ENCODE measurements at regions not wholly inside any gene's neighbourhood (a gene's known extent, or its start where the extent isn't known, plus 50 kb on each side); places are given as distances from the start of the nearest gene placed in this dataset.

GRCh38 chr4:132991111-132991510 lies 158.0 kb upstream of the PCDH10 start:
- DNase-seq = no peak
- no peaks in the 10 kb centered on the region for H3K27me3 Mint-ChIP-seq (ENCODE audit: low read depth)
- no peak for ATAC-seq
- POLR2A ChIA-PET = no interaction called here
- CTCF ChIA-PET = no interaction called here
- no peak overlapping the region for H3K27ac Mint-ChIP-seq
- H3K4me1 Mint-ChIP-seq (ENCODE audit: low read depth) = no peaks in the 10 kb centered on the region
- no peak overlapping the region for H3K4me3 Mint-ChIP-seq
- H3K36me3 Mint-ChIP-seq (ENCODE audit: low read depth) = no peaks in the 10 kb centered on the region
- no peaks in the 10 kb centered on the region for H3K9me3 Mint-ChIP-seq (ENCODE audit: insufficient read depth)

GRCh38 chr4:132992686-132993085 lies 156.4 kb upstream of the PCDH10 start:
- no peak overlapping the region for H3K27ac Mint-ChIP-seq
- CTCF ChIA-PET = no interaction called here

GRCh38 chr4:132998585-132999230 lies 150.4 kb upstream of the PCDH10 start:
- ChIA-PET CTCF (no interaction called here), POLR2A (no interaction called here)
- Mint-ChIP-seq H3K27me3 (ENCODE audit: low read depth) (no peaks in the 10 kb centered on the region), H3K4me3 (no peak overlapping the region), H3K9me3 (ENCODE audit: insufficient read depth) (no peaks in the 10 kb centered on the region), H3K36me3 (ENCODE audit: low read depth) (no peaks in the 10 kb centered on the region), H3K27ac (no peak overlapping the region), H3K4me1 (ENCODE audit: low read depth) (no peaks in the 10 kb centered on the region)
- DNase-seq = no peak
- ATAC-seq = no peak

More at GRCh38 chr4:132992686-132993085, 156.4 kb upstream of the PCDH10 start:
- ATAC-seq = no peak
- Mint-ChIP-seq H3K9me3 (ENCODE audit: insufficient read depth) (no peaks in the 10 kb centered on the region), H3K4me3 (no peak overlapping the region), H3K36me3 (ENCODE audit: low read depth) (no peaks in the 10 kb centered on the region), H3K4me1 (ENCODE audit: low read depth) (no peaks in the 10 kb centered on the region), H3K27me3 (ENCODE audit: low read depth) (no peaks in the 10 kb centered on the region)
- POLR2A ChIA-PET = no interaction called here
- no peak for DNase-seq

GRCh38 chr4:133000012-133000411 lies 149.1 kb upstream of the PCDH10 start:
- H3K4me3 Mint-ChIP-seq = no peak overlapping the region
- H3K36me3 Mint-ChIP-seq (ENCODE audit: low read depth) = no peaks in the 10 kb centered on the region
- H3K4me1 Mint-ChIP-seq (ENCODE audit: low read depth) = no peaks in the 10 kb centered on the region
- H3K27ac Mint-ChIP-seq = no peak overlapping the region
- ATAC-seq = no peak
- POLR2A ChIA-PET = no interaction called here
- DNase-seq = no peak
- CTCF ChIA-PET = no interaction called here
- no peaks in the 10 kb centered on the region for H3K27me3 Mint-ChIP-seq (ENCODE audit: low read depth)
- H3K9me3 Mint-ChIP-seq (ENCODE audit: insufficient read depth) = no peaks in the 10 kb centered on the region

- H3K9me3 Mint-ChIP-seq (ENCODE audit: insufficient read depth) = peaks cover 9% of the 10 kb centered on the region
- POLR2A ChIA-PET = no interaction called here
- no peak overlapping the region for H3K27ac Mint-ChIP-seq
- H3K27me3 Mint-ChIP-seq (ENCODE audit: low read depth) = no peaks in the 10 kb centered on the region
- H3K4me3 Mint-ChIP-seq = no peak overlapping the region
- CTCF ChIA-PET = no interaction called here
- no peak for DNase-seq
- H3K36me3 Mint-ChIP-seq (ENCODE audit: low read depth) = no peaks in the 10 kb centered on the region
- no peaks in the 10 kb centered on the region for H3K4me1 Mint-ChIP-seq (ENCODE audit: low read depth)
- no peak for ATAC-seq
These were observed 145.9 kb upstream of the PCDH10 start for GRCh38 chr4:133003169-133003568.

- CTCF ChIA-PET = no interaction called here
- H3K9me3 Mint-ChIP-seq (ENCODE audit: insufficient read depth) = no peaks in the 10 kb centered on the region
- no peak overlapping the region for H3K27ac Mint-ChIP-seq
- no peaks in the 10 kb centered on the region for H3K36me3 Mint-ChIP-seq (ENCODE audit: low read depth)
- no peak for ATAC-seq
- no peak for DNase-seq
- H3K27me3 Mint-ChIP-seq (ENCODE audit: low read depth) = no peaks in the 10 kb centered on the region
- no peaks in the 10 kb centered on the region for H3K4me1 Mint-ChIP-seq (ENCODE audit: low read depth)
- POLR2A ChIA-PET = no interaction called here
- H3K4me3 Mint-ChIP-seq = no peak overlapping the region
These were observed 134.5 kb upstream of the PCDH10 start for GRCh38 chr4:133014473-133015135.

- ATAC-seq = no peak
- H3K4me3 Mint-ChIP-seq = no peak overlapping the region
- no peaks in the 10 kb centered on the region for H3K36me3 Mint-ChIP-seq (ENCODE audit: low read depth)
- DNase-seq = no peak
- ChIA-PET CTCF (no interaction called here), POLR2A (no interaction called here)
- H3K27ac Mint-ChIP-seq = no peak overlapping the region
- H3K9me3 Mint-ChIP-seq (ENCODE audit: insufficient read depth) = peaks cover 3% of the 10 kb centered on the region
- H3K27me3 Mint-ChIP-seq (ENCODE audit: low read depth) = no peaks in the 10 kb centered on the region
- H3K4me1 Mint-ChIP-seq (ENCODE audit: low read depth) = no peaks in the 10 kb centered on the region
These were observed 103.8 kb upstream of the PCDH10 start for GRCh38 chr4:133045288-133045687.

- Mint-ChIP-seq H3K36me3 (ENCODE audit: low read depth) (no peaks in the 10 kb centered on the region), H3K27me3 (ENCODE audit: low read depth) (no peaks in the 10 kb centered on the region), H3K9me3 (ENCODE audit: insufficient read depth) (peaks cover 3% of the 10 kb centered on the region), H3K27ac (no peak overlapping the region), H3K4me1 (ENCODE audit: low read depth) (no peaks in the 10 kb centered on the region), H3K4me3 (no peak overlapping the region)
- ATAC-seq = no peak
- DNase-seq = no peak
- ChIA-PET POLR2A (no interaction called here), CTCF (no interaction called here)
These were observed 102.9 kb upstream of the PCDH10 start for GRCh38 chr4:133046156-133046555.

GRCh38 chr4:133058701-133059100 lies 90.4 kb upstream of the PCDH10 start:
- no peaks in the 10 kb centered on the region for H3K36me3 Mint-ChIP-seq (ENCODE audit: low read depth)
- no peak overlapping the region for H3K4me3 Mint-ChIP-seq
- no peaks in the 10 kb centered on the region for H3K27me3 Mint-ChIP-seq (ENCODE audit: low read depth)
- ChIA-PET POLR2A (no interaction called here), CTCF (no interaction called here)
- H3K27ac Mint-ChIP-seq = no peak overlapping the region
- DNase-seq (no peak), ATAC-seq (no peak)
- no peaks in the 10 kb centered on the region for H3K4me1 Mint-ChIP-seq (ENCODE audit: low read depth)
- no peaks in the 10 kb centered on the region for H3K9me3 Mint-ChIP-seq (ENCODE audit: insufficient read depth)

- Mint-ChIP-seq H3K27ac (no peak overlapping the region), H3K4me1 (ENCODE audit: low read depth) (no peaks in the 10 kb centered on the region), H3K27me3 (ENCODE audit: low read depth) (no peaks in the 10 kb centered on the region), H3K36me3 (ENCODE audit: low read depth) (no peaks in the 10 kb centered on the region), H3K9me3 (ENCODE audit: insufficient read depth) (no peaks in the 10 kb centered on the region), H3K4me3 (no peak overlapping the region)
- ChIA-PET CTCF (no interaction called here), POLR2A (no interaction called here)
- no peak for DNase-seq
- no peak for ATAC-seq
These were observed 90.0 kb upstream of the PCDH10 start for GRCh38 chr4:133059117-133059516.

GRCh38 chr4:133062851-133063250 lies 86.2 kb upstream of the PCDH10 start:
- no peak overlapping the region for H3K27ac Mint-ChIP-seq

GRCh38 chr4:133068083-133068482 lies 81.0 kb upstream of the PCDH10 start:
- no peaks in the 10 kb centered on the region for H3K36me3 Mint-ChIP-seq (ENCODE audit: low read depth)
- no peaks in the 10 kb centered on the region for H3K4me1 Mint-ChIP-seq (ENCODE audit: low read depth)
- ChIA-PET CTCF (no interaction called here), POLR2A (no interaction called here)
- H3K4me3 Mint-ChIP-seq = no peak overlapping the region
- H3K9me3 Mint-ChIP-seq (ENCODE audit: insufficient read depth) = peaks cover 21% of the 10 kb centered on the region
- H3K27ac Mint-ChIP-seq = no peak overlapping the region
- no peaks in the 10 kb centered on the region for H3K27me3 Mint-ChIP-seq (ENCODE audit: low read depth)
- DNase-seq = no peak
- no peak for ATAC-seq

More at GRCh38 chr4:133062851-133063250, 86.2 kb upstream of the PCDH10 start:
- POLR2A ChIA-PET = no interaction called here
- H3K36me3 Mint-ChIP-seq (ENCODE audit: low read depth) = no peaks in the 10 kb centered on the region
- peaks cover 13% of the 10 kb centered on the region for H3K9me3 Mint-ChIP-seq (ENCODE audit: insufficient read depth)
- no peaks in the 10 kb centered on the region for H3K4me1 Mint-ChIP-seq (ENCODE audit: low read depth)
- DNase-seq = no peak
- CTCF ChIA-PET = no interaction called here
- no peaks in the 10 kb centered on the region for H3K27me3 Mint-ChIP-seq (ENCODE audit: low read depth)
- ATAC-seq = no peak
- H3K4me3 Mint-ChIP-seq = no peak overlapping the region

- Mint-ChIP-seq H3K27me3 (ENCODE audit: low read depth) (no peaks in the 10 kb centered on the region), H3K4me3 (no peak overlapping the region), H3K9me3 (ENCODE audit: insufficient read depth) (peaks cover 3% of the 10 kb centered on the region), H3K4me1 (ENCODE audit: low read depth) (no peaks in the 10 kb centered on the region), H3K36me3 (ENCODE audit: low read depth) (no peaks in the 10 kb centered on the region), H3K27ac (no peak overlapping the region)
- ATAC-seq = no peak
- DNase-seq = no peak
- ChIA-PET POLR2A (no interaction called here), CTCF (no interaction called here)
These were observed 67.8 kb upstream of the PCDH10 start for GRCh38 chr4:133081246-133081645.

Data from activated CD8-positive, alpha-beta T cell treated with anti-CD3 and anti-CD28 coated beads, Interleukin-2, amount 10 ng/mL, durations not matched to agents 7 days and 5 days (primary cell).